Lower leg skin (tissue), 3 donors: ENCODE measurements at regions not wholly inside any gene's neighbourhood (a gene's known extent, or its start where the extent isn't known, plus 50 kb on each side); places are given as distances from the start of the nearest gene placed in this dataset.

Experiments
- POLR2A ChIP-seq, 2 donors: fragments of 450-650 bp; IDR thresholded peaks; one replicate each; pipeline ENCODE4 v1.6.1; 2016 to 2017; ENCODE audit warnings: antibody characterized with exemption in 2 of 2, mild to moderate bottlenecking in 1 of 2, moderate library complexity in 1 of 2
- TF ChIP-seq, protein P1 (sequence below), 3 donors: fragments of 450-650 bp; IDR thresholded peaks; one replicate each; pipeline ENCODE4 v1.5.1; 2016; ENCODE audit warnings: antibody characterized with exemption in 3 of 3, mild to moderate bottlenecking in 3 of 3, moderate library complexity in 2 of 3

GRCh38 chr22:49571326-49571725, 256.3 kb downstream of the BRD1 start:
- TF ChIP-seq, protein P1, sequence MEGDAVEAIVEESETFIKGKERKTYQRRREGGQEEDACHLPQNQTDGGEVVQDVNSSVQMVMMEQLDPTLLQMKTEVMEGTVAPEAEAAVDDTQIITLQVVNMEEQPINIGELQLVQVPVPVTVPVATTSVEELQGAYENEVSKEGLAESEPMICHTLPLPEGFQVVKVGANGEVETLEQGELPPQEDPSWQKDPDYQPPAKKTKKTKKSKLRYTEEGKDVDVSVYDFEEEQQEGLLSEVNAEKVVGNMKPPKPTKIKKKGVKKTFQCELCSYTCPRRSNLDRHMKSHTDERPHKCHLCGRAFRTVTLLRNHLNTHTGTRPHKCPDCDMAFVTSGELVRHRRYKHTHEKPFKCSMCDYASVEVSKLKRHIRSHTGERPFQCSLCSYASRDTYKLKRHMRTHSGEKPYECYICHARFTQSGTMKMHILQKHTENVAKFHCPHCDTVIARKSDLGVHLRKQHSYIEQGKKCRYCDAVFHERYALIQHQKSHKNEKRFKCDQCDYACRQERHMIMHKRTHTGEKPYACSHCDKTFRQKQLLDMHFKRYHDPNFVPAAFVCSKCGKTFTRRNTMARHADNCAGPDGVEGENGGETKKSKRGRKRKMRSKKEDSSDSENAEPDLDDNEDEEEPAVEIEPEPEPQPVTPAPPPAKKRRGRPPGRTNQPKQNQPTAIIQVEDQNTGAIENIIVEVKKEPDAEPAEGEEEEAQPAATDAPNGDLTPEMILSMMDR (IDR thresholded peaks at IDR 0.05): no peak
- TF ChIP-seq POLR2A (IDR thresholded peaks at IDR 0.05): no peak
